Activated CD8-positive, alpha-beta T cell treated with anti-CD3 and anti-CD28 coated beads, Interleukin-2, amount 10 ng/mL, durations not matched to agents 7 days and 5 days (primary cell): ENCODE measurements at regions not wholly inside any gene's neighbourhood (a gene's known extent, or its start where the extent isn't known, plus 50 kb on each side); places are given as distances from the start of the nearest gene placed in this dataset.

Source experiments
- ATAC-seq: fragments of 150-1000 bp; cut with Tn5 transposase; one replicate; pipeline ENCODE4 v1.10.0; 2021; ENCODE audit warnings: moderate library complexity
- CTCF ChIA-PET: fragments of 350-600 bp; sonication (Branson Sonifier 250); formaldehyde crosslinking; loops from one replicate; lab custom pipeline; 2021; ENCODE audit warnings: antibody characterized with exemption; lab: Charles Lee
- POLR2A ChIA-PET: fragments of 350-600 bp; sonication (Branson Sonifier 250); formaldehyde crosslinking; loops from one replicate; lab custom pipeline; 2021; ENCODE audit warnings: antibody characterized with exemption; lab: Charles Lee
- DNase-seq: peaks from one replicate; pipeline ENCODE4 v3.0.0-alpha.2; 2020
- H3K27ac Mint-ChIP-seq: one replicate; pipeline ENCODE4 v1.8.0; 2021; ENCODE audit warnings: mild to moderate bottlenecking, mixed read lengths
- H3K27me3 Mint-ChIP-seq: one replicate; pipeline ENCODE4 v1.8.0; 2021; ENCODE audit warnings: low read depth, mixed read lengths
- H3K36me3 Mint-ChIP-seq: one replicate; pipeline ENCODE4 v1.8.0; 2021; ENCODE audit warnings: low read depth, mixed read lengths
- H3K4me1 Mint-ChIP-seq: one replicate; pipeline ENCODE4 v1.8.0; 2021; ENCODE audit warnings: low read depth, mixed read lengths
- H3K4me3 Mint-ChIP-seq: one replicate; pipeline ENCODE4 v1.8.0; 2021; ENCODE audit warnings: mild to moderate bottlenecking, mixed read lengths
- H3K9me3 Mint-ChIP-seq: one replicate; pipeline ENCODE4 v1.8.0; 2022; ENCODE audit warnings: mixed read lengths; ENCODE audit not compliant: insufficient read depth

DNA sequence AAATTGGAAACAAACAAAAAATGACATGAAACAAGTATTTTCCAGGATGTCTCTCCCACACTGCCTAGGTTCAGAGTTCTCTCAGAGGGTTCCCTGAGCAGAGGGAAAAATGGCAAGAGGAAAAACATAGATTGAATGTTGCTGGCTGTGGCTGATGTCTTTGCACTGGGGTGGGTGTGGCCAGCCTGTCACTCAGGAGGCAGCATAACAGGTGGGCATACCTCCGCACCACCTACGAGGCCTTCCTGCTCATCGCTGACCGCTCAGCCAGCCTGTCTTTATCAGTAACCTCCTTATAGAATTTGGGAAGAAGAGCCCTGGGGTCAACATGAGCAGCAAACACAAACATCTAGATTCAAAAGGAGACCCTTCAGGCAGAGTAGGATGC lies 216.6 kb upstream of the UMPS start:
- Mint-ChIP-seq H3K4me3 (no peak overlapping the region), H3K27me3 (peaks cover 37% of the 10 kb centered on the region), H3K36me3 (no peaks in the 10 kb centered on the region), H3K4me1 (no peaks in the 10 kb centered on the region), H3K9me3 (no peaks in the 10 kb centered on the region), H3K27ac (no peak overlapping the region)
- DNase-seq (no peak), ATAC-seq (no peak)
- CTCF ChIA-PET = no interaction called here
- POLR2A ChIA-PET = no interaction called here

DNA sequence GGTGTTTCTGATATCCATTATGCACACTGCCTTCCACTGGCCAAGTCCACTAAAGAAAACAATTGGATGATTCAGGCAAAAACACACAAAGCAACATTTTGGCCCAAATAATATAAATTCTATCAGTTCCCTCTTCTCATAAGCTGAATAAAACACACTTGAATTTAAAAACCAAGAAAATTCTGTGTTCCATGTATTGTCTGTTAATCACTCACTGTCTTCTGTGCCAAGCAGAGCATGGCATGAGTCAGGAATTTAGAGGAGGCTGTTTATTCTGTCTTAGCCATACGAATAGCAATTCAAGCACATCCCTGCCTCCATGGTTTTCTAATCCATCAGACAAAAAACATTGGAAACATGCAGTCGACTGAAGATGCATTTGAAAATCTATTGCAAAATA lies 215.6 kb upstream of the UMPS start:
- no peaks in the 10 kb centered on the region for H3K36me3 Mint-ChIP-seq
- H3K27ac Mint-ChIP-seq = no peak overlapping the region
- no peak overlapping the region for H3K4me3 Mint-ChIP-seq
- no peak for DNase-seq
- ATAC-seq = no peak
- ChIA-PET CTCF (interaction anchor here (1.1 kb wide), 1 partner anchor 45 kb away, joined by 3 read pairs; no protein-coding TSS in a partner anchor), POLR2A (no interaction called here)
- H3K4me1 Mint-ChIP-seq = no peaks in the 10 kb centered on the region
- H3K9me3 Mint-ChIP-seq = no peaks in the 10 kb centered on the region
- H3K27me3 Mint-ChIP-seq = peaks cover 43% of the 10 kb centered on the region

DNA sequence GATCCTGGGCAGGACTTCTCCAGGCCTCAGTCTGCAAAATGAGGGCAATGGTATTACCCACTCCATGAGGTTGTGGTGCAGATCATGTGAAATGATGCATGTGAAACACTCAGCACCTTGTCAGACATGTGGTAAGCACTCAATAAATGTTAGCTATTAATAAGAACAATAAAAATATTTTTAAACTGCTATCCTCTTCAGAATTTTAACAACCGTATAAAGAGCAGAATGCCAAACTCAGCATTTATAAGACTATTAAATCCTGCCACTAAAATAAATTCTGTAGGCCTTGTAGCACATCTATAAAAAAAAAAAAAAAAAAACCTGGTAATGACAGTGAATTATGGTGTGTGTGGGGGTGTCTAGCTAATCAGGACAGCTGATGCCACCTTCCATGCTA lies 213.9 kb upstream of the UMPS start:
- H3K4me1 Mint-ChIP-seq = no peaks in the 10 kb centered on the region
- no peak for ATAC-seq

DNA sequence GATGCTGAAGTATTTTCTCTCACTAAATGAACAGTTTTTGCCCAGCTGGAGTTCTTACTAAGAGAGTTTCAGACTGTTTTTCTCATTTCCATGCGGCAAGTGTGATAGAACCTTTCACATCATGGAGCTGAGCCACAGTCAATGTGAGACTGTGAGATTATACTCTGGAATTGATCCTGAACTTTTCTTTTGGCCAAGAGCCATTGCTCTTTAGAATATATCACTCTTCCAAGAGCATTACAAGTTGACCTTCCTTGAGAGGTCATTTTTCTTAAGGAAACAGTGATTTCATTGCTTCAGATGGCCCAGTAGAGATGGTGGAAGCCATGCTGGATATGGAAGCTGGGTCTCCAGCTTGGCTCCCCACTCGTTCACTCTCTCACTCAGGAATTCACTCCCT lies 212.9 kb upstream of the UMPS start:
- no peak overlapping the region for H3K27ac Mint-ChIP-seq
- ChIA-PET POLR2A (no interaction called here), CTCF (no interaction called here)

More for the DNA sequence above, 213.9 kb upstream of the UMPS start:
- ChIA-PET POLR2A (no interaction called here), CTCF (no interaction called here)
- no peak for DNase-seq
- Mint-ChIP-seq H3K36me3 (no peaks in the 10 kb centered on the region), H3K4me3 (no peak overlapping the region), H3K27ac (no peak overlapping the region), H3K27me3 (peaks cover 38% of the 10 kb centered on the region), H3K9me3 (no peaks in the 10 kb centered on the region)

DNA sequence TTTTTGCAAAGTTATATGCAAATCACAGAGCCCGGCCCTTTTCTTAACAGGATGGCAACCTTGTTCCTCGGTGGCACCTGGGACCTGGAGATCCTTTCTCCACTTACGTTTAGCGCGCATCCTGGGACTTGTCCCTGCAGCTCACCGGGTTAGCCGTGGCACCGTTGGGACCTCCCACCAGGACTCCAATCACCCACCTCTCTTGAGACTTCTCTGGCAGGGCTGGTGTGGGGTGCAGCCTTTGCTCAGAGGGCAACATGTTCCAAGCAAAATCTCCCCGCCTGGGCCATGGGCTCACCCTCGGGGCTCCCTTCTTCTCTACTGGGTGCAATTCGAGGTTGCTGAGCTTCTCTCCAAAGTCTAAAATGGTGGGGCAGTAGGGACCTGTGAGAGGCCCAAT lies 211.9 kb upstream of the UMPS start:
- ATAC-seq (no peak), DNase-seq (no peak)
- peaks cover 38% of the 10 kb centered on the region for H3K27me3 Mint-ChIP-seq
- no peaks in the 10 kb centered on the region for H3K4me1 Mint-ChIP-seq
- no peaks in the 10 kb centered on the region for H3K9me3 Mint-ChIP-seq
- no peaks in the 10 kb centered on the region for H3K36me3 Mint-ChIP-seq
- ChIA-PET CTCF (no interaction called here), POLR2A (no interaction called here)
- H3K4me3 Mint-ChIP-seq = no peak overlapping the region
- no peak overlapping the region for H3K27ac Mint-ChIP-seq

More for the DNA sequence above, 212.9 kb upstream of the UMPS start:
- ATAC-seq = no peak
- H3K4me1 Mint-ChIP-seq = no peaks in the 10 kb centered on the region
- no peaks in the 10 kb centered on the region for H3K9me3 Mint-ChIP-seq
- no peak for DNase-seq
- H3K4me3 Mint-ChIP-seq = no peak overlapping the region
- H3K27me3 Mint-ChIP-seq = peaks cover 36% of the 10 kb centered on the region
- no peaks in the 10 kb centered on the region for H3K36me3 Mint-ChIP-seq

DNA sequence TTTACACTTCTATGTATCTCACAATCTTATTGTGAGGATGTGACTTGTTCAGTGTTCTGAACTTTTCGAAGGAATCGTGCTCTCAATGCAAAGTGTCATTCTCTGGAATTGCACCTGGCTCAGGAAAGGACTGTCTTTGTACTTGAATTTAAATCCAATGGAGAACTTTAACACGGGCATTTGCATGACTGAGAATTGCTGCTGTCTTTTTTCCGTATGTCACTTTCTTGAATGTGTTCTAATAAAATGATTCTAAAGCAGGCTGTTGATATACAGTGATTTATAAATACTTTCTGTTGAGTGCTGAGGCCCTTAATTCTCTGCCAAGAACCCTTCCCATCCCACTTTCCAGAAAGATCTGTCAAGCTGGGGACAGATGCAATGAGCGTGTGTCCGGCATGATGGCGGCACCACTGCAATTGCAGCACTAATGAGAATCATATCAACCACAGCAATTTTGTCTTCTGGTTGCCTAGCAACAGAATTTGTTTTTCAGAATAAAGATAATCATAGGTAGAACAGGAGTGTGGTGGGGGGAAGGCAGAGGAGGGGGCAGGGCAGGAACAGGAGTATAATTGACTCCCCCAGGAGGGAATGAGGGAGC lies 210.6 kb upstream of the UMPS start:
- ChIA-PET POLR2A (no interaction called here), CTCF (no interaction called here)
- no peaks in the 10 kb centered on the region for H3K9me3 Mint-ChIP-seq
- H3K36me3 Mint-ChIP-seq = no peaks in the 10 kb centered on the region
- H3K4me1 Mint-ChIP-seq = no peaks in the 10 kb centered on the region
- H3K27ac Mint-ChIP-seq = no peak overlapping the region
- H3K4me3 Mint-ChIP-seq = no peak overlapping the region
- peaks cover 42% of the 10 kb centered on the region for H3K27me3 Mint-ChIP-seq
- ATAC-seq = no peak
- no peak for DNase-seq

DNA sequence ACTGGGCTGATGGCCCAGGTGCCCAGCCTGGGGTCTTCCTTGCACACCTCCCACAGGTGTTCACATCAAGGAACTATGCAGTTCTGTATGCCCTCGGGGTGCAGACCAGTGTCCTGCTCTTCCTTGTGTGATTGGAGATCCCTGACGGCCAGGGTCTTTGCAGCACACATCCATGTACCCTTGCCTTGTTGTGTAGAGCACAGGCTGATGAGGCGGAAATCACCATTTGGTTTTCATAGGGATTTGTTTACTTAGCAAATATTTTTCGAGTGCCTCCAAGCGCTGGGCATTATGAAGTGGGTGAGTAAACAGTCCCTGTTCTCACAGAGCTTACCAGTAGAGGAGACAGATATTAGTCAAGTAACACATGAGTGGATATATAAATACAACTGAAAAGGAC lies 209.3 kb upstream of the UMPS start:
- ChIA-PET CTCF (no interaction called here), POLR2A (no interaction called here)
- Mint-ChIP-seq H3K36me3 (no peaks in the 10 kb centered on the region), H3K4me1 (no peaks in the 10 kb centered on the region), H3K4me3 (no peak overlapping the region), H3K27me3 (peaks cover 39% of the 10 kb centered on the region), H3K9me3 (no peaks in the 10 kb centered on the region), H3K27ac (no peak overlapping the region)
- ATAC-seq (no peak), DNase-seq (no peak)

DNA sequence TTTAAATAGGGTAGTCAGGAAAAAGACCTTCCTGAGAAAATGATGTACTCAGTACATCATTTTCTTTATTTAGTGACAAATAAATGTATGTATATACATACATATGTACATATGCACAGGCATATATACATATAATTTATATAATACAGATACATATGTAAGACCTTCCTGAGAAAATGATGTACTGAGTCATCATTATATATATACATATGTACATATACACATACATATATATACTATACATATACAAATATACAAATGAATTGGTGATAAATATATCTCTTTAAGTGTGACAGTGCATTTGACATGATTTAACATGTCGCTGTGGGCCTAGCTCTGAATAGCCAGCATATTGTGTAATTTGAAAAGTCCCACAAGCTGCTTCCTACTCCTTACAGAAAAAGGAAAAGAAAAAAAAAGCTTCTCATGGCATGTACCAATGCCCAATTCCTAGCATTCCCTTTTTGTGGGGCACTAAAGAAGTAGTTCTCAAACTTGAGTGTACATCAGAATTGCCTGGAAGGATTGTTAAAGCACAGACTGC lies 208.1 kb upstream of the UMPS start:
- ChIA-PET POLR2A (no interaction called here), CTCF (no interaction called here)
- H3K4me3 Mint-ChIP-seq = no peak overlapping the region
- no peaks in the 10 kb centered on the region for H3K36me3 Mint-ChIP-seq
- ATAC-seq = no peak
- no peaks in the 10 kb centered on the region for H3K4me1 Mint-ChIP-seq
- DNase-seq = no peak
- no peaks in the 10 kb centered on the region for H3K9me3 Mint-ChIP-seq
- peaks cover 40% of the 10 kb centered on the region for H3K27me3 Mint-ChIP-seq
- no peak overlapping the region for H3K27ac Mint-ChIP-seq

DNA sequence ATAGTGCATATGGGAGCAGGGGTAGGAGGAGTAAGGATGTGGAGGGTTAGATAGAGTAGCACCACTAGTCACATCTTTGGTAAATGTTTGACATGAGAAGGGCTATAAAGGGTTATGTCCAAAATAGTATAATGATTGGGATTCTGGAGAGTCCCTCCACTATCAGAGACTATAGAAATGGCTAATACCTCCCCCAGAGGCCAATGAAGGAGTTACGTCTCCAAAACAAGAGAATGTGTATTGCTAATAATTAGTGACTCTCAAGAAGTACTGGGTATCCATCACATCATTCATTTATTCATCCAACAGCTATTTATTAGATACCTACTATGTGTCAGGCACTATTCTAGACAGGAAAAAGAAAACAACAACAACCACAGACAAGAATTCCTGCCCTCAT lies 203.7 kb upstream of the UMPS start:
- Mint-ChIP-seq H3K27me3 (peaks cover 33% of the 10 kb centered on the region), H3K27ac (no peak overlapping the region), H3K4me3 (no peak overlapping the region), H3K4me1 (no peaks in the 10 kb centered on the region), H3K9me3 (no peaks in the 10 kb centered on the region), H3K36me3 (no peaks in the 10 kb centered on the region)
- ATAC-seq = no peak
- no peak for DNase-seq
- CTCF ChIA-PET = no interaction called here
- POLR2A ChIA-PET = no interaction called here

DNA sequence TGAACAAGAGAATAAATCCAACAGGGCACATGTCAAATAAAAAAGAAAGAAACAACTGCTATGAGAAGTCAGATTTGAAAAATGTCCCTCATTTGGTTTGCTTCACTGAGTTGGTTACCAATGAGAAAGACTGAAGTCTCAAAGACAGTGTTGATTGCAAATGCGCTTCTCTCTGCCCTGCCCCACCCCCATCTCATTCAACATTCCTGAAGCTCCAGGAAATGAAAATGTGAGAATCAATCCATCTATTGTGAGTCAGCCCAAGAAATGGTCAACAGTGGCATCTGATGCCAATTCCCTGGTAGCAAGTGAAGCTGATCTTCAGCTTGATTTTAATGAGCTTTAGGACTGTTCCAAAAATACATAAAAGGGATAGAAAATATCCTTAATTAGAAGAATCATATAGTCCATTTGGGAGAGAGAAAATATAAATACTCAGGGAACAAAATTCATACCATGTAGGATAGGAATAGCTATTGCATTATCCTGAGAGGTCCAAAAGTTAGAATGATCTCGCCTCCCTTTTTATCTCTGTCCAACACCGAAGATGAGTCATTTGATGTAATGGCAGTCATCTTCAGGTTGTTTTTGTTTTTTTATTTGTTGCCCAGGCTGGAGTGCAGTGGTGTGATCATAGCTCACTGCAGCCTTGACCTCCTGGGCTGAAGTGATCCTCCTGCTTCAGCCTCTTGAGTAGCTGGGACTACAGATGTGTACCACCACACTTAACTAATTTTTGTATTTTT lies 200.3 kb upstream of the UMPS start:
- no peaks in the 10 kb centered on the region for H3K4me1 Mint-ChIP-seq
- CTCF ChIA-PET = no interaction called here
- no peak for DNase-seq
- no peaks in the 10 kb centered on the region for H3K36me3 Mint-ChIP-seq
- POLR2A ChIA-PET = no interaction called here
- H3K9me3 Mint-ChIP-seq = no peaks in the 10 kb centered on the region
- peaks cover 27% of the 10 kb centered on the region for H3K27me3 Mint-ChIP-seq
- ATAC-seq = no peak
- no peak overlapping the region for H3K27ac Mint-ChIP-seq
- no peak overlapping the region for H3K4me3 Mint-ChIP-seq

DNA sequence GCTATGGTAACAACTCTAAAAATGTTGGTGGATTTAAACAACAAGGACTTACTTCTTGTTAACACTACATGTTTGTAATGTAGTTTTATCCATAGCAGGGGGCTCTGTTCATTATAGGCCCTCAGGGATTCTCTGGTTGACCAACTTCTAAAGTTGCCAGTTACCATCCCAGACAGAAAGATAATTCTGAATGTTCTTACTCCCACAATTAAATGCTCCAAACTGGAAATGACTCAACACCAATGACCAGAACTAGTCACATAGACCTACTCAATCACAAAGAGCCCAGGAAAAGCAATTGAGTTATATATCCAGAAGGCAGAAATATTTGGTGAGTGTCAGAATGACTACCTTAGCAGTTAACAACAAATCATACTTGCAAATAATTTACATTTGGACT lies 199.3 kb upstream of the UMPS start:
- Mint-ChIP-seq H3K27ac (no peak overlapping the region), H3K27me3 (peaks cover 31% of the 10 kb centered on the region), H3K4me1 (no peaks in the 10 kb centered on the region), H3K36me3 (no peaks in the 10 kb centered on the region), H3K4me3 (no peak overlapping the region), H3K9me3 (no peaks in the 10 kb centered on the region)
- ATAC-seq (no peak), DNase-seq (no peak)
- ChIA-PET POLR2A (no interaction called here), CTCF (no interaction called here)

DNA sequence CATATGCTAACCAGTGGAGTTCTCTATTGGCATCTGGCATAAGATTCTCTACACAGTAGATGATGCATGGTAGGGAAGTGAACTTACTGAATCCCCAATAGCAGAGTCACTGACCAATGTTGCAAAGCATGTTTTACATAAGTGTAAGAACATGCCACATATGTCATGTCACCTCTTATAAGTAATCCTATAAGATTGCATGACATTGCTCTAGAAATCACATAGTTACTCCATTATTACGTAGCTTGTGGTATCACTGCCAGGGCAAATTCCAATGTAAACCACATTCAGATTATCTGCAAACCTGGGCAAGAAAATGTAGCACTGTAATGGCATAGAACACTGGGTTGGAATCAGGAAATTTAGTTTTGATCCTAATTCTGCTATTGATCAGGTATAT lies 198.2 kb upstream of the UMPS start:
- Mint-ChIP-seq H3K4me1 (no peaks in the 10 kb centered on the region), H3K27ac (no peak overlapping the region)
- CTCF ChIA-PET = no interaction called here

More for the DNA sequence above, 198.2 kb upstream of the UMPS start:
- Mint-ChIP-seq H3K9me3 (no peaks in the 10 kb centered on the region), H3K36me3 (no peaks in the 10 kb centered on the region), H3K27me3 (peaks cover 27% of the 10 kb centered on the region), H3K4me3 (no peak overlapping the region)
- POLR2A ChIA-PET = no interaction called here
- DNase-seq (no peak), ATAC-seq (no peak)
